GM19463 (cell line): ENCODE measurements at regions not wholly inside any gene's neighbourhood (a gene's known extent, or its start where the extent isn't known, plus 50 kb on each side); places are given as distances from the start of the nearest gene placed in this dataset.
"Not testable (repeated sequence)": the region's sequence is repeated elsewhere in the genome, so short reads cannot be mapped to it uniquely, and the experiment has no call there.

ENCODE experiments used
- ATAC-seq: cut with Tn5 transposase; IDR thresholded peaks from one replicate; pipeline ENCODE4 v1.9.1; 2021; ENCODE audit warnings: mild to moderate bottlenecking, moderate library complexity; ENCODE audit not compliant: unreplicated experiment

- no peak for ATAC-seq
Measured at GRCh38 chr2:88396209-88396608, 56.3 kb downstream of the FOXI3 start.

DNA sequence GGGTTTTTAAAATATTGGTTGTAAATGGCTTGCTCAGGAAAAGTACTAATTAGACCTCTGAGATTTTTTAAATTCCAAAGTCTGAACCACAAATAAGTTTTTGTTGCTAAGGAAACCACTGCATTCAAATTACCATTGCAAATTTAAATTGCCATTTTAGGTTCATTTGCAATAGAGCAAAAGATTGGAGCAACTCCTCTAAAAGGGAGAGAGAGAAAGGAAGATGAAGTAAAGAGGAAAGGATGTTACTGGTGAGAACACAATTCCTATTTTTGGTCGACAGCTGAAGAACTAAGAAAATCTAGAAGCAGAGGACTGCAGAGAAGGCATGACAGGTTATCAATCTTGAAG, 74.9 kb downstream of the FOXI3 start:
- no peak for ATAC-seq

DNA sequence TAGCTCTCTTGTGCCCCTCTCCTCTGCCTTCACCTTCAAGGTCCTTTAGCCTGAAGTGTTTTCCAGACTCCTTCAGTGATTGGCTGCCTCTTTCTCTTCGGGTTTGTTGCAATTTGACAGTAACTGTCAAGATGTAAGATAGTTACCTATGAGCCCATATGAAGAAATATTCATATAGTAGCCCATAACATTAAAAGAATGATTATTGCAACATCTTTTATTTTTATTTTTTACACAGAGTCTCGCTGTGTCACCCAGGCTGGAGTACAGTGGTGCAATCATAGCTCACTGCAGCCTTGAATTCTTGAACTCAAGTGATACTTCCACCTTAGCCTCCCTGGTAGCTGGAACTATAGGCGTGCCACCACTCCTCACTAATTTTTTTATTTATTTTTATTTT, 80.5 kb downstream of the FOXI3 start:
- no peak for ATAC-seq

DNA sequence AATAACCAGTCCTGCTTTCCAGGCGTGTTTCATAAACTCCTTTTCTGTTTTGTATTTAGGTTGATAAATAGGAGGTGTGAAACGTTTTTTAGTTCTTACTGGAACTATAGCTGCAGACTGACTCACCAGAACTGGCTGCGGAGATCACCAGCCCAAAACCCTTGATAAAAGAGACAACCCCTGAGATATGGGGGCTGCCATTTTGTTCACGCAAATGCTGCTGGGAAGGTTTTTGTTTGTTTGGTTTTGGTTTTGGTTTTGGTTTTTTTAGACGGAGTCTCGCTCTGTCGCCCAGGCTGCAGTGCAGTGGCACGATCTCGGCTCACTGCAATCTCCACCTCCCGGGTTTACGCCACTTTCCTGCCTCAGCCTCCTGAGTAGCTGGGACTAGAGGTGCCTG, 87.1 kb downstream of the FOXI3 start:
- not testable (repeated sequence) for ATAC-seq

DNA sequence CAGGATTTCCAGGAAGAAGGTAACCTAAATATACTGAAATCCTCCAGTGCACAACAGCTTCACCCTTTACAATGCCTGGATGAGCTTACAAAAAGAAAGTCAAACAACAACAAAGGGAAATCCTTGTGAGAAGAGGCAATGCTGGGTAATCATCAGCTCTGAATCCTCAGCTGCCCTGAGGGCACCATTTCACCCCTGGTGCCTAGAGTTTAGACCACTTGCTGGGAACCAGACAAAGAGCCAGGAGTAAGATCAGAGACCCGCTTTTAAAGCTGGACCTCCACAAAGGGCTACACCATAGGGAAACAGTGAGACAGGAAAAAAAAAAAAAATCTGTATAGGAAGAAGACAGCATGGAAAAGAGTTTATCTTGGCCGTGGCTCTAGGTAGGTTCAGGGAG, 97.0 kb downstream of the FOXI3 start:
- ATAC-seq = no peak

GRCh38 chr2:88351249-88351601, 101.3 kb downstream of the FOXI3 start:
- ATAC-seq = no peak

DNA sequence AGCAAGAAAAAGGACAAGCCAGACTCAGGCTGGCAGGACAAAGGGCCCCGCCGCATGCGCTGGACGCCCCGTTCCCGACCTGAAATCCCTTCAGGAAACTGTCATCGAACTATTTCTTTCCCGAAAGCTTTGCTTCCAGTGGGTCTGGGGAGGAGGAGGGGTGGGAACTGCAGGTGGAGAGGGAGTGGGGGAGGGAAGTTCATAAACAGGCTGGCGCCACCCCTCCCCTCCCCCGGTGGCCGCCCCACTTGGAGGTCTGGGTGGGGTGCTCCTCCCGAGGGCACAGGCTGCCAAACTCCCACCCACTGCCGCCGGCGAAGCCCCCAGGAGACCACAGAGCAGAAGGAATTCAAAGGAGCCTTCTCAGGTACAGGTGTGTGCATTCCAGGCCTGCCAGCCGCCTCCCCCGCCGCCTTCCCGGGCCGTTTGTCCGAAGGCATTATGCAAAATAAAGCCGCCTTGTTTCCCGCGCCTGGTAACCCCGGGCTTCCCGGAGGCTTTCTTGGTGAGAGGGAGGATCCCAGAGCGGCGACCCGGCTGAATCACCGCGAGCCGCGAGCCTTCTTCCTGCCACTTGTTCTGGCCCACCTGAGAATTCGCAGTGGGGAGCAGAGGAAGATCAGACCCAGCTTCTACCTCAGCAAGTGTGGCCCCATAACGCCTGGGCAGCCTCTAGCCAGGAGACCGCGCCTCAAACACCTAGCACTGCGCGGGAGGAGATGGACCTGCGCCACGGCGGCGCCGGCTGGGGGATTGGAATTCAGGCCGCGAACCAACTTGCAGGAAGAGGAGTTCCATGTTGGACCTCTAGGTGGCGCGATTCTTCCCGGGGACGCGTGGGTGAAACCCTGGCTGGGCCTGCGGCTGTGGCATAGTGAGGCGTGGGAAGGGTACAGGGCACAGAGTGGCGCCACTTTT, 101.9 kb downstream of the FOXI3 start:
- peak; percentile 61 for ATAC-seq

DNA sequence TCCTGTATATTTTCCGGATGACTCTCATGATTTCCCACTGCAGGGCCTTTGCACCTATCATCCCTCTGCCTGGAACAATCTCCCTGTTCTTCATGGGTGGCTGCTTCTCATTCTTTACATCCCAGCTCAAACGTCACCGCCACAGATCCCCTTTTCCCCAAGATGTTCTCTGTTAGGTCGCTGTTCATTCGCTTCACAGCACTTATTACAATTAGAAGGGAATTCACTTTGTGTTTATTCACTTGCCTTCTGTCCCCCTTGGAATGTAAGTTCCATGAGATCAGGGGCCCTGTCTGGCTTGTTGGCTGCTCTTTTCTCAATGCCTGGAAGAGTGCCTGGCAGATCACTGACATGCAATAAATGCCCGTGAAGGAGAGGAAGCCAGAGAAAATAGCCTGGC, 106.7 kb downstream of the FOXI3 start:
- no peak for ATAC-seq

DNA sequence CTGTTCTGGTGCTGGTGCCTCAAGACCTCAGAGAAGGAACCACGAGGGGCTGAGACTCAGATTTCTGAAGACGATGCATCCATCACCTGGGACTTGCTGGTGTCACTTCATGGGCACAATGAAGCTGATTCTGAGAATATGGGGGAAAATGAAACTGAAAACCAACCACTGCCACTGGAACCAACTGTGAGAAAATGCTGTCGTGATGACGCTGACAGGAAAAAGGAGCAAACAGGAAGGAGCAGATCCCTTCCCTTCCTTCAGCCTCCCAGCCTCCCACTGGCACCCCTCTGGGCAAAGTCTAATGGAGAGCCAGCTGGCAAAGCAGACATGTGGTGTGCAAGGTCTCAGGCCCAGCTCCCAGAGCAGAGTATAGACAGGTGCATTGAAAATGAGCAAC, 109.7 kb downstream of the FOXI3 start:
- peak; percentile 74 for ATAC-seq

DNA sequence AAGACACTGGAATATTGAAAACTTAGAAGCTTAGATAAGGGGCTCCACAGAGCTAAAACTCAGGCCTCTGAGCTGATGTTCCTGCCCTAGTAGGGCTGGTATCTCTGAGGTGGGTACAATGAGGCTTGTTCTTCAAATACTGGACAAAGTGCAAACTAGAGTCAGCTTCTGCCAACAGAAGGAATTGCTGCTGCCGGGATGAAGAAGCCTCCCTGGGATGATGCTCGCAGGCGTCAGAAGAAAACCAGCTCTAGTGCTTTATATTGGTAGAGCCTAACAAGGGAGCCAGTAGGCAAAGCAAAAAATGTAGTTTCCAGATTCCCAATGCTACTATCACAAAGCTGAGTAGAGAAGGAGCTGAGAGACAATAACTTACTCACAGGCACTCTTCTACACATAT, 118.1 kb downstream of the FOXI3 start:
- no peak for ATAC-seq

GRCh38 chr2:88331239-88331638, 121.3 kb downstream of the FOXI3 start:
- ATAC-seq = peak; percentile 27

GRCh38 chr2:88329815-88330603, 122.5 kb downstream of the FOXI3 start:
- ATAC-seq = peak; percentile 91

- no peak for ATAC-seq
Measured at GRCh38 chr2:88321449-88322248, 130.8 kb downstream of the FOXI3 start.

DNA sequence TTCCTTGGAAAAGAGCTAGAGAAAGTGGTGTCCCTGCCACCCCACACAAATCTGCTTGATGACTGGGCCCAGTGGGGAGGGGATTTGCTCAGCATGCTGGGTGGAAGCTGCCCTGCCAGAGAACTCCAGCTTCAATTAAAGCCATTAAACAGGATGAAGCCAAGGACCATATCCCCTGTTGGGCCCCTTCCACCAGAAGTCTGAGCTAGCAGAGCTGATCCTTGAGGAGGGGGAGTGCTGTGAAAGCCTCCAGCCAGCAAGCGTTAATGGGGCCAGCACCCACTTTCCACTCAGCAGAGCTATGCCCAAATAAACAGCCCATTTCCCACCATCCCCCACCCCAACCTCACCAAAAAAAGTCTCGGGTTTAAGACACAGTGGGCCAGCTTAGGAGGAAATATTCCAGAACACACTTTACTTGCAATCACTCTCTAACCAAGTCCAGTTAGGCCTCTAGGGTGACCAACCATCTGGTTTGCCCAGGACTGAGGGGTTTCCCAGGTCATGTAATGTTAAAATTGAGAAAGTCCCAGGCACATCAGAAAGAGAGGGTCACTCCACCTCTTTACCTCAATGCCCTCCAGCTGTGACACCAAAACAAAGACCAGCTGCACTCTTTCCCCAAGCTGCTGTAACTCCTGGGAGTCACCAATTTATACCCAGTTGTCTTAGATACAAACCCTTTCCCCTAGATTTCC, 132.3 kb downstream of the FOXI3 start:
- no peak for ATAC-seq

- ATAC-seq = no peak
Measured at GRCh38 chr2:88318956-88319330, 133.6 kb downstream of the FOXI3 start.

DNA sequence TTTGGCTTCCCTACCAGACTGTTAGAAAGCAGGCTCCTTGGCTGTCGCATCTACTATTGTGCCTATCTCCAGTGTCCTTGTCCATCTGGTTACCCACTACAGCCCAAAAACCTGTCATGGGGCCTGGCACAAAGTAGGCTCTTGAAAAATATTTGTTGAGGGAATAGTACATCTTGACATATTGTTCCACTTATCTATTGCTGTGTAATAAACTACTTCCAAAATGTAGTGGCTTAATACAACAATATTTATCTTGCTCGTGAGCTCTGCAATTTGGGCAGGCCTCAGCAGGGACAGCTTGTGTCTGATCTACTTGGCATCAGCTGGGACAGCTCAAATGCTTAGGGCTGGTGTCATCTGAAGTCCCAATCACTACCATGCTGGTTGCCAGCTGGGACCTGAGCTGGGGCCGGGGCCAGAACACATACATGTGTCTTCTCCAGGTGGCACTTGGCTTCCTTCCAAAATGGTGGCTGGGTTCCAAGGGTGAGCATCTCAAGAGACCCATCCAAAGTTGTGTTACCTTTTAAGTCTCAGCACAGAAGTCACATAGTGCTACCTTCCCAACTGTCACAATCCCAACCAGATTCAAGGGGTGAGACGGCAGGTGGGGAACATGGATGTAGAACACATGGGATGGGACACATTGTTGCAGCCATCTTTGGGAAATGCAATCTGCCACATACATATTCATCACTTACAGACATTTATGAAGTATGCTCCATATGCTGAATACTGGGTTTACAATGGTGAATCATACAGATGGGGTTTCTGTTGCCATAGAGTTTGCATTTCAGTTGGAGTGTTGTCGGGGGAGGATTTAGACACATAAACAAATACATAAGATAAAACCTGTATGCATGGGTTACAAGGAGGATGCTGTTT, 134.2 kb downstream of the FOXI3 start:
- ATAC-seq = no peak

GRCh38 chr2:88310787-88311186, 140.6 kb downstream of the THNSL2 start:
- ATAC-seq = no peak

- ATAC-seq = no peak
Measured at GRCh38 chr2:88307817-88308216, 137.7 kb downstream of the THNSL2 start.

DNA sequence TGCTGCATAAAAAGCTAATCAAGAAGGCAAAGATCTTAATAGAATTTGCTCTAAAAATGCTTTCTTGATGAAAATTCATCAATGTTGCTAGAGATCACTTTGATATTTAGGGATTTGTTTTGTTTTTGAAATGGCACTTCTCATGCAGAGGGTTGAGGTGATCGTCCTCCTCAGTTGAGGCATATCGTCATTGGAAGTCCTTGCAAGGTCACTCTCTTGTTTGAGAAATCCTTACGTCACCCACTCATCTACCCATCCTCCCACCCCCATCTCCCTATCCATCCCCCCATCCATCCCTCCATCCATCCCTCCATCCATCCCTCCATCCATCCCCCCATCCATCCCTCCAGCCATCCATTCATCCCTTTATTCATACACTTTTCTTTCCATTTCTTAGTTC, 133.7 kb downstream of the THNSL2 start:
- ATAC-seq = no peak

DNA sequence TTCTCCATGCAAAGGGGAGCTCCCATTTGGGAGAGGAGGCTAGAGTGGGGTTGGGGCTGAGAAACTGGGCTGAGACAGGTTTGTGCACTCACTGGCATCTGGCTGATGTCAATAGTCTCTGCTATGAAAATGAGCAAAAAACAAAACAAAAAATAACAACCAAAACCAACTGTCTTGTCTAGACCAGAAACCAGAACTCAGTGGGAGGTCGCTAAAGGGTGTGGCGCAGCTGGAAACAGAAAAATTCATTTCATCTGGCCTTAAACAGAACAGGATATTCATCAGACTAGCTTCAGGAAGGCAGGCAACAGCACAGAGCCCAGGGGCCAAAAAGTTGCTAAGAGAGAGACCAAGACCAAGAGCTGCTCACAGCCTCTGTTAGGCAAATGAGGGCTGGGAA, 126.1 kb downstream of the THNSL2 start:
- peak; percentile 69 for ATAC-seq
